ENCODE measurements at regions not wholly inside any gene's neighbourhood (a gene's known extent, or its start where the extent isn't known, plus 50 kb on each side); places are given as distances from the start of the nearest gene placed in this dataset.

- no peak for TF ChIP-seq EGR1 (IDR thresholded peaks at IDR 0.05)
- TF ChIP-seq FOXM1 (IDR thresholded peaks at IDR 0.05; ENCODE audit: borderline replicate concordance, low read depth) = no peak
- TF ChIP-seq TAF1 (IDR thresholded peaks at IDR 0.05; ENCODE audit: low read depth) = no peak
- no peak for TF ChIP-seq CREB1 (IDR thresholded peaks at IDR 0.05; ENCODE audit: low read depth)
- no peak for TF ChIP-seq TCF12 (IDR thresholded peaks at IDR 0.05; ENCODE audit: low read depth)
- TF ChIP-seq RAD21 (IDR thresholded peaks at IDR 0.05; ENCODE audit: low read depth) = no peak
- no peak for TF ChIP-seq MAX (IDR thresholded peaks at IDR 0.05)
- no peak for TF ChIP-seq CEBPB (IDR thresholded peaks at IDR 0.05)
- TF ChIP-seq ZBTB7A (IDR thresholded peaks at IDR 0.05; ENCODE audit: low read depth) = no peak
- no peak for TF ChIP-seq YY1 (IDR thresholded peaks at IDR 0.05; ENCODE audit: low read depth)
- no peak for TF ChIP-seq NFIC (IDR thresholded peaks at IDR 0.05)
- TF ChIP-seq USF1 (IDR thresholded peaks at IDR 0.05) = no peak
- no peak for TF ChIP-seq REST (IDR thresholded peaks at IDR 0.05; ENCODE audit: low read depth)
- no peak for TF ChIP-seq EP300 (IDR thresholded peaks at IDR 0.05; ENCODE audit: borderline replicate concordance)
- TF ChIP-seq TEAD4 (IDR thresholded peaks at IDR 0.05) = no peak
These were observed 188.3 kb downstream of the POSTN start for GRCh38 chr13:37410316-37410715.

GRCh38 chr13:37409756-37410155 is 188.8 kb downstream of the POSTN start:
- TF ChIP-seq TAF1 (IDR thresholded peaks at IDR 0.05; ENCODE audit: low read depth) (no peak), YY1 (IDR thresholded peaks at IDR 0.05; ENCODE audit: low read depth) (no peak), EGR1 (IDR thresholded peaks at IDR 0.05) (no peak), MAX (IDR thresholded peaks at IDR 0.05) (no peak), REST (IDR thresholded peaks at IDR 0.05; ENCODE audit: low read depth) (no peak), FOXM1 (IDR thresholded peaks at IDR 0.05; ENCODE audit: borderline replicate concordance, low read depth) (no peak), CEBPB (IDR thresholded peaks at IDR 0.05) (no peak)

GRCh38 chr13:37407156-37407555 is 191.4 kb downstream of the POSTN start:
- TF ChIP-seq TEAD4 (IDR thresholded peaks at IDR 0.05) = no peak
- TF ChIP-seq CEBPB (IDR thresholded peaks at IDR 0.05) = no peak
- TF ChIP-seq EGR1 (IDR thresholded peaks at IDR 0.05) = no peak
- TF ChIP-seq ZBTB7A (IDR thresholded peaks at IDR 0.05; ENCODE audit: low read depth) = no peak
- no peak for TF ChIP-seq TAF1 (IDR thresholded peaks at IDR 0.05; ENCODE audit: low read depth)
- TF ChIP-seq FOXM1 (IDR thresholded peaks at IDR 0.05; ENCODE audit: borderline replicate concordance, low read depth) = no peak
- no peak for TF ChIP-seq USF1 (IDR thresholded peaks at IDR 0.05)
- TF ChIP-seq MAX (IDR thresholded peaks at IDR 0.05) = no peak
- TF ChIP-seq TCF12 (IDR thresholded peaks at IDR 0.05; ENCODE audit: low read depth) = no peak
- no peak for TF ChIP-seq EP300 (IDR thresholded peaks at IDR 0.05; ENCODE audit: borderline replicate concordance)
- TF ChIP-seq YY1 (IDR thresholded peaks at IDR 0.05; ENCODE audit: low read depth) = no peak
- no peak for TF ChIP-seq CREB1 (IDR thresholded peaks at IDR 0.05; ENCODE audit: low read depth)
- TF ChIP-seq REST (IDR thresholded peaks at IDR 0.05; ENCODE audit: low read depth) = no peak
- TF ChIP-seq RAD21 (IDR thresholded peaks at IDR 0.05; ENCODE audit: low read depth) = no peak
- TF ChIP-seq NFIC (IDR thresholded peaks at IDR 0.05) = no peak

GRCh38 chr13:37406031-37406430 is 192.5 kb downstream of the POSTN start:
- TF ChIP-seq REST (IDR thresholded peaks at IDR 0.05; ENCODE audit: low read depth) (no peak), TAF1 (IDR thresholded peaks at IDR 0.05; ENCODE audit: low read depth) (no peak)

All from Ishikawa (cell line).